DND-41 (cell line): ENCODE measurements at regions not wholly inside any gene's neighbourhood (a gene's known extent, or its start where the extent isn't known, plus 50 kb on each side); places are given as distances from the start of the nearest gene placed in this dataset.

Experiments
- ATAC-seq: fragments of 200-7000 bp; cut with Tn5 transposase; 3 replicates; pipeline ENCODE4 v1.9.1; 2021; ENCODE audit warnings: low read depth; ENCODE audit not compliant: insufficient read depth
- DNase-seq: peaks from one replicate; pipeline ENCODE4 v3.0.0-alpha.2; 2020
- H2AFZ ChIP-seq: 2 replicates; pipeline ENCODE4 v1.6.0; 2012; ENCODE audit warnings: low read depth, low read length
- H3K27ac ChIP-seq: 2 replicates; pipeline ENCODE4 v1.5.1; 2012; ENCODE audit warnings: low read length, inconsistent platforms
- H3K27me3 ChIP-seq: fragments of 200-600 bp; sonication (generic); 2 replicates; pipeline ENCODE4 v1.6.0; 2012; ENCODE audit warnings: low read length, mild to moderate bottlenecking, inconsistent platforms; ENCODE audit not compliant: insufficient read depth, poor library complexity
- H3K36me3 ChIP-seq: 2 replicates; pipeline ENCODE4 v1.5.1; 2012; ENCODE audit warnings: low read length, inconsistent platforms; ENCODE audit not compliant: insufficient read depth
- H3K4me1 ChIP-seq: 2 replicates; pipeline ENCODE4 v1.5.1; 2012; ENCODE audit warnings: mild to moderate bottlenecking, low read length; ENCODE audit not compliant: insufficient read depth
- H3K4me2 ChIP-seq: 2 replicates; pipeline ENCODE4 v1.6.0; 2012; ENCODE audit warnings: mild to moderate bottlenecking, moderate library complexity, low read length, inconsistent platforms; ENCODE audit not compliant: insufficient read depth
- H3K4me3 ChIP-seq, 2 experiments: fragments of 200-600 bp in 1 of 2; shearing (Covaris generic) in 1 of 2; 2 replicates each; pipeline ENCODE4 v1.5.1; 2012 to 2016; ENCODE audit warnings: inconsistent platforms in 2 of 2, low read length in 2 of 2, mild to moderate bottlenecking in 2 of 2, low read depth in 1 of 2, moderate library complexity in 1 of 2
- H3K79me2 ChIP-seq: 2 replicates; pipeline ENCODE4 v1.6.0; 2012; ENCODE audit warnings: low read length, inconsistent platforms; ENCODE audit not compliant: insufficient read depth
- H3K9ac ChIP-seq: 2 replicates; pipeline ENCODE4 v1.6.0; 2012; ENCODE audit warnings: low read depth, mild to moderate bottlenecking, inconsistent platforms, low read length, moderate library complexity
- H3K9me3 ChIP-seq: 2 replicates; pipeline ENCODE4 v1.5.1; 2012; ENCODE audit warnings: low read length, moderate library complexity, mild to moderate bottlenecking, inconsistent platforms; ENCODE audit not compliant: insufficient read depth, severe bottlenecking
- H4K20me1 ChIP-seq: 2 replicates; pipeline ENCODE4 v1.6.0; 2012; ENCODE audit warnings: low read length; ENCODE audit not compliant: insufficient read depth
- EZH2 ChIP-seq: IDR thresholded peaks from 3 replicates; pipeline ENCODE4 v1.6.1; 2012; ENCODE audit warnings: borderline replicate concordance, low read depth, mild to moderate bottlenecking, moderate library complexity, low read length, inconsistent platforms; ENCODE audit not compliant: severe bottlenecking
- TF ChIP-seq, protein P1 (sequence below): IDR thresholded peaks from 2 replicates; pipeline ENCODE4 v1.5.1; 2012; ENCODE audit warnings: borderline replicate concordance, low read length, moderate library complexity, mild to moderate bottlenecking; ENCODE audit not compliant: poor library complexity, severe bottlenecking; ENCODE audit errors: extremely low read depth

DNA sequence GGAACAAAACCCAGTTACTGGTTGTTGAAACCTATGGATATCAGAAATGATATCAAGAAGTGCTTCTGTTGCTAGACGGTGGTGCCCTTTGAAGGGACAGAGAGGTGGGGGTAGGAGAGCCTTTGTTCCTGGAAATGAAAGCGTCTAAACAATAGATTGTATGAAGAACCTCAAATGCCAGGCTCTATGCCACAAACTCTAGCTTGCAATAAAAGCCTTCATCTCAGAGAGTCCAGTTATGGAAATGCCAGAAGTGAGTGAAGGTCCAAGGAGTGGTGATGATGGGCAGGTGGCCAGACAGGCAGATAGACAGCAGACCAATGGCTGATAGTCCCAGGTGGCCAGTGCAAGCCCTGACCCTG lies 414.1 kb upstream of the PROX1 start:
- H3K36me3 ChIP-seq, result no peaks in the 10 kb centered on the region
- H3K9me3 ChIP-seq, result no peaks in the 10 kb centered on the region
- H3K79me2 ChIP-seq, result no peaks in the 10 kb centered on the region
- H3K4me3 ChIP-seq, result no peak overlapping the region
- H2AFZ ChIP-seq, result no peak overlapping the region
- DNase-seq (no peak), ATAC-seq (no peak)
- H3K4me1 ChIP-seq, result no peaks in the 10 kb centered on the region
- no peaks in the 10 kb centered on the region for H4K20me1 ChIP-seq
- no peaks in the 10 kb centered on the region for H3K27me3 ChIP-seq
- TF ChIP-seq, protein P1, sequence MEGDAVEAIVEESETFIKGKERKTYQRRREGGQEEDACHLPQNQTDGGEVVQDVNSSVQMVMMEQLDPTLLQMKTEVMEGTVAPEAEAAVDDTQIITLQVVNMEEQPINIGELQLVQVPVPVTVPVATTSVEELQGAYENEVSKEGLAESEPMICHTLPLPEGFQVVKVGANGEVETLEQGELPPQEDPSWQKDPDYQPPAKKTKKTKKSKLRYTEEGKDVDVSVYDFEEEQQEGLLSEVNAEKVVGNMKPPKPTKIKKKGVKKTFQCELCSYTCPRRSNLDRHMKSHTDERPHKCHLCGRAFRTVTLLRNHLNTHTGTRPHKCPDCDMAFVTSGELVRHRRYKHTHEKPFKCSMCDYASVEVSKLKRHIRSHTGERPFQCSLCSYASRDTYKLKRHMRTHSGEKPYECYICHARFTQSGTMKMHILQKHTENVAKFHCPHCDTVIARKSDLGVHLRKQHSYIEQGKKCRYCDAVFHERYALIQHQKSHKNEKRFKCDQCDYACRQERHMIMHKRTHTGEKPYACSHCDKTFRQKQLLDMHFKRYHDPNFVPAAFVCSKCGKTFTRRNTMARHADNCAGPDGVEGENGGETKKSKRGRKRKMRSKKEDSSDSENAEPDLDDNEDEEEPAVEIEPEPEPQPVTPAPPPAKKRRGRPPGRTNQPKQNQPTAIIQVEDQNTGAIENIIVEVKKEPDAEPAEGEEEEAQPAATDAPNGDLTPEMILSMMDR, result no peak
- TF ChIP-seq EZH2, result no peak
- no peak overlapping the region for H3K9ac ChIP-seq
- no peak overlapping the region for H3K27ac ChIP-seq
- no peak overlapping the region for H3K4me2 ChIP-seq

- Histone ChIP-seq H3K9ac (no peak overlapping the region), H3K27ac (no peak overlapping the region), H3K79me2 (no peaks in the 10 kb centered on the region), H3K4me2 (no peak overlapping the region), H3K27me3 (no peaks in the 10 kb centered on the region), H3K4me1 (no peaks in the 10 kb centered on the region), H4K20me1 (no peaks in the 10 kb centered on the region), H2AFZ (no peak overlapping the region), H3K4me3 (no peak overlapping the region), H3K9me3 (no peaks in the 10 kb centered on the region), H3K36me3 (no peaks in the 10 kb centered on the region)
- DNase-seq, result no peak
- TF ChIP-seq, protein P1, result no peak
- no peak for TF ChIP-seq EZH2
- ATAC-seq, result no peak
These were observed 404.7 kb upstream of the PROX1 start for GRCh38 chr1:213582976-213583567.

- no peaks in the 10 kb centered on the region for H3K9me3 ChIP-seq
- H3K27ac ChIP-seq, result no peak overlapping the region
- TF ChIP-seq, protein P1, result no peak
- no peak for TF ChIP-seq EZH2
- no peak overlapping the region for H2AFZ ChIP-seq
- no peaks in the 10 kb centered on the region for H3K4me1 ChIP-seq
- ATAC-seq (no peak), DNase-seq (no peak)
- no peak overlapping the region for H3K9ac ChIP-seq
- H3K79me2 ChIP-seq, result no peaks in the 10 kb centered on the region
- no peaks in the 10 kb centered on the region for H3K27me3 ChIP-seq
- no peaks in the 10 kb centered on the region for H4K20me1 ChIP-seq
- H3K36me3 ChIP-seq, result no peaks in the 10 kb centered on the region
- no peak overlapping the region for H3K4me3 ChIP-seq
- no peak overlapping the region for H3K4me2 ChIP-seq
These were observed 403.5 kb upstream of the PROX1 start for GRCh38 chr1:213584272-213584671.

GRCh38 chr1:213585402-213585801 lies 402.4 kb upstream of the PROX1 start:
- ATAC-seq, result no peak
- no peaks in the 10 kb centered on the region for H3K9me3 ChIP-seq
- H3K4me1 ChIP-seq, result no peaks in the 10 kb centered on the region
- no peak for DNase-seq
- H3K9ac ChIP-seq, result no peak overlapping the region
- H3K4me3 ChIP-seq, result no peak overlapping the region
- H3K79me2 ChIP-seq, result no peaks in the 10 kb centered on the region
- no peaks in the 10 kb centered on the region for H4K20me1 ChIP-seq
- no peaks in the 10 kb centered on the region for H3K36me3 ChIP-seq
- H3K4me2 ChIP-seq, result no peak overlapping the region
- no peak for TF ChIP-seq EZH2
- TF ChIP-seq, protein P1, result no peak
- no peak overlapping the region for H2AFZ ChIP-seq
- no peak overlapping the region for H3K27ac ChIP-seq
- H3K27me3 ChIP-seq, result no peaks in the 10 kb centered on the region
